ENCODE measurements at regions not wholly inside any gene's neighbourhood (a gene's known extent, or its start where the extent isn't known, plus 50 kb on each side); places are given as distances from the start of the nearest gene placed in this dataset.
"Not testable (repeated sequence)": the region's sequence is repeated elsewhere in the genome, so short reads cannot be mapped to it uniquely, and the experiment has no call there.

DNA sequence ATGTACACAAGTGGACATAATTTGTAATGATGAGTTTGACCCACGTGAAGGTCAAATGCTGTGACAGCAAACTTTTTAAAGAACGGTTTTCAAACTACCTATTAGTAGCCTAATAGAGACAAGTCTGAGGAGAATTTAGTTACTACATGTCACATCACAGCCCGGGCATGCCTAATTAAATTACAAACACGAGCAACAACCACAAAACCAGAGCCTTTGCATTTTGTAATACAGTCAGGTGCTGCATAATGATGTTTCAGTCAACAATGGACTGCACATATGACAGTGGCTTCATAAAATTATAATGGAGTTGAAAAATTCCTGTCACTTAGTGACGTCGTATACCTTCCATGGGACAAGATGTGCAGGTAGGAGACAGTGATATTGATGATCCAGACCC, 274.5 kb downstream of the DACT1 start:
- DNase-seq, result no peak

- no peak for DNase-seq
Measured at GRCh38 chr14:58912799-58913432, 275.2 kb downstream of the DACT1 start.

- DNase-seq, result no peak
Measured at GRCh38 chr14:58914279-58914855, 274.1 kb upstream of the DAAM1 start.

- no peak for DNase-seq
Measured at GRCh38 chr14:58915646-58916045, 272.8 kb upstream of the DAAM1 start.

DNA sequence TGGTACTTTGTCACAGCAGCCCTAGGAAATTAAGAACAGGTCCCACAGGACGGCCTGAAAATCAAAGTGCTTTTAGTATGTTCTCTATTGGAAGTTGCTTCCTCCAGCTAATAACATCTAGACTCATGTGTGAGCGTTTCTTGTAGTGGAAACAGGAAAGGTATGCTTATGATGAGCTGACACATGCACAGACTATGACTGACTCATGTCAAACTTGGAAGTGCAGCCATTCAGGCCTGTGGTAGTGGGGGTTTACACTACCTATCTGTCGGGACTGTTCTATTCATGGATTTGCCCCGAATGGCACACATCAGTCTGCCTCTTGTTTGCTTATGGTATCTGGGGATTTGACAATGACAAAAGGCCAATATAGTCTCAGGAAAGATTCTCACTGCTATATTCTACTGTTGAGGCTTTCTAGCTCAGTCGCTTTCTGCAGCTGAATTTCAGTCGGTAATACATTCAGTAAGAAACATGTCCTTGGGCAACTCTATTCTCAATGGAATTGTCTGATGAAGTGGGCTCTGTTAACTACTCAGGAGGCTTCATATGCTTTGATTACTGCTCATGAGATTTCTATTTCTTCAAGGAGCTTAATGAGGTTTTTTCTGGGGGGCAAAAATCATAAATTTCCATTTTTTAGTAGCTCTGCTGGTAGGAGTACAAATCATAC, 270.3 kb upstream of the DAAM1 start:
- no peak for DNase-seq

DNA sequence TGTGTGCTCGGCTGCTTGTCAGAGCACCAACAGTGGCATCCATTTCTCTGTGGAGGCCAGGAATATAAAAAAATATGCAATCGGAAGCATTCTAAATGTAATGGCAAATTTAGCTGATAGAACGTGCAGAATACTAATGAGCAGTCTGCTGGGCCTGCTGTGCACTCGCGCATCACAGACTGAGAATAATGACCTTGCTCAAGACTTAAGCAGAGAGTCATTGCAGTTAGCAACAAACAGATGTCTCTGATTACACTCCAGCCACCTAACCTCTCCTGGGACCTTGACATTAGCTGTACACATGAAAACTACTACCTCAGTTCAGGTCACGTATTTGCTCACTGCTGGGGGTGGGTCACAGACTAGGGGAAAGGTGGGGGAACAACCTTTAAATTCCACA, 269.2 kb upstream of the DAAM1 start:
- DNase-seq, result no peak

GRCh38 chr14:58920230-58920629, 268.2 kb upstream of the DAAM1 start:
- DNase-seq, result no peak

- not testable (repeated sequence) for DNase-seq
Measured at GRCh38 chr14:58922201-58922940, 266.1 kb upstream of the DAAM1 start.

GRCh38 chr14:58923751-58924405, 264.6 kb upstream of the DAAM1 start:
- DNase-seq, result no peak

DNA sequence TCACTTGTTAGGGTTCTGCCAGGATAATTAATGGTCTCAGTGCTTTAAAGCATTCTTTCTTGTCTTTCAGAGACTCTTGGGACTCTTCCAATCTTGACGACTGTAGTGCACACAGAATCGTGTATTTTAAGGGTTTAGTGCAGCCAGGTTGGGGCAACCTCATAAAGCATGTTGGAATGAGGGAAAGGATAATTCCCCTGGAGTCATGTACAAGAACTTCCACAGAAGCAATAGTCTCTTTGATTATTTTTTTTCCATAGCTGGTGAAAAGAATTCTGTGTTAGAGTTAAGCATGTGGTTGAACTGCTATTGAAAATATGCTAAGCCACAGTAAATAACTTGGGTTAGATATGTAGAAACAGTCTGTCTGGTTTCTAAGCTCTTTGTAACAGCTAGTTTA, 246.8 kb upstream of the DAAM1 start:
- DNase-seq, result no peak

GRCh38 chr14:58942516-58942915, 246.0 kb upstream of the DAAM1 start:
- no peak for DNase-seq

- no peak for DNase-seq
Measured at GRCh38 chr14:58944343-58944967, 244.0 kb upstream of the DAAM1 start.

- no peak for DNase-seq
Measured at GRCh38 chr14:58944968-58945356, 243.5 kb upstream of the DAAM1 start.

GRCh38 chr14:58946431-58946830, 242.0 kb upstream of the DAAM1 start:
- no peak for DNase-seq

GRCh38 chr14:58947156-58947555, 241.3 kb upstream of the DAAM1 start:
- no peak for DNase-seq

DNA sequence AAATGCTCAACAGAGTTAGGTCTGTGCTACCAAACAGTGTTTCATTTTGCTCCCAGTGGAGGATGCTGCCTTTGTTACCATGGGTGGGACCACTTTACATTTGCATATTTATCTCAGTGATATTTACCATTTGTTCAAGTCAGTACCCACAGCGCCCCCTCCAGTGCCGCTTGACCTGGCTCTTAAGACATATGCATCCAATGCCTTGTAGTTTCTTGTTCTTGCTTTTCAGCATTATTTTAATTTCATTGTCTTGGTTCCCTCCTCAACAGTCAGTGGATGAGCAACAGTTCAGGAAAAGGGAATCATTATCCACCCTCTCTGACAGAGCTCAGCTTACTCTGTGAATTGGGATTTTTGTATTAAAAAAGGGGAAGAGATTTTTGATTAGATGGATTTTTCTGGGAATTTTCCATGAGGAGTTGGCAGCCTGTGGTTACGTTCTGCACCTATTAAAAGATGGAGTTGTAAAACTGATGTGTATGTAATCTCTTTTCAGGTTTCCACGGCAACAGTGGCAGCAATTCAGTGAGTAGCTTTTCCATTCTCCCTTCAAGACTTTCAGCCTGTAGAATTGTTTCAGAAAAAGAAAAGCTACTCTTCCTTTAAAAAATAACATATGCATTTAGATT, 240.5 kb upstream of the DAAM1 start:
- no peak for DNase-seq

GRCh38 chr14:58950555-58950954, 237.9 kb upstream of the DAAM1 start:
- DNase-seq, result no peak

DNA sequence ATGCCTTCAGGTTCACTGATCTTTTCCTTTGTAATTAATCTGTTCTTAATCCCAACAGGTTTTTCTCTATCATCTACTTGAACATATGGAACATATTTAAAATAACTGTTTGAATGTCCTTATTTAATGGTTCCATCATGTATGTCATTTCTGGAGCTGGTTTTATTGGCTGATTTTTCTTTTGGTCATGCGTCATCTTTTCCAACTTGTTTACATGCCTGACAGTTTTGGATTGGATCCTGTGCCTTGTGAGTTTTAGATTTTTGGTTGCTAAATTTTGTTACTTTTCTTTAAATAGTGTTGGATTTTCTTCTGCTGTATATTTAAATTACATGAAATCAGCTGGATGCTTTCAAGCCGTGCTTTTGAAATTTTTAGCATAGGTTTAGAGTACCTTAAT, 237.3 kb upstream of the DAAM1 start:
- no peak for DNase-seq

DNA sequence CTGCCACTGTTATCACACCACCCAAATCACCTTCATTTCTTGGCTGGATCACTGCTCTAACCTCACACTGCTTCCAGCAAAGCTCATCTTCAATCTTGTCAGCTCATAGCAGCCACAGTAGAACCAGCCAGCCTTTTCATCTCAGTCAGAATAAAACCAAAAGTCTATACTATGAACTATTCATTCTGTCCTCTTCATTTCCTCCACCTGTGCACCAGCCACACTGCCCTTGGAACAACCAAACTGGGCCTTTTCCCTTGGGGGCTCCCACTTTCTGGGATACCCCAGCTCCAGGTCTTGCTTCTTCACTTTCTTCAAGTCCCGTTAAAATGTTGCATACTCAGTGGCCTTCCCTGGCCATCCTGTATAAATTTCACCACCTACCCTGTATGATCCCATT, 234.4 kb upstream of the DAAM1 start:
- no peak for DNase-seq

- no peak for DNase-seq
Measured at GRCh38 chr14:58954901-58955861, 233.3 kb upstream of the DAAM1 start.

Data from suppressor macrophage treated with lipopolysaccharide for 1 hour (primary cell).